ENCODE measurements at regions not wholly inside any gene's neighbourhood (a gene's known extent, or its start where the extent isn't known, plus 50 kb on each side); places are given as distances from the start of the nearest gene placed in this dataset.

DNA sequence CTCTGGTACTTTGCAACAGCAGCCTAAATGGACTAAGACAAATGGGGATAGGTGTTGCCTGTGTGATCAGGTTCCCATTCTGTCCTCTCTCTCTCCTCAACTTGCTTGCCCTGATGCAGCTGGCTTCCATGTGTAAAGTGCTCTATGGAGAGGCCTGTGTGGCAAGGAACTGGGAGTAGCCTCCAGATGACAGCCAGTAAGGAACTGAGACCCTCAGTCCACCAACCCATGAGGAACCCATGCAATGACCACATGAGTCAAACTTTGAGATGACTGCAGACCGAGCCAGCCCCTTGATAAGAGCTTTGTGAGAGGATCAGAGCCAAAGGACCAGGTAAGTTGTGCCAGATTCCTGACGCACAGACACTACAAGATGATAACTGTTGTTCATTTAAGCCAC, 74.6 kb upstream of the ADPGK start:
- TF ChIP-seq, protein P1, sequence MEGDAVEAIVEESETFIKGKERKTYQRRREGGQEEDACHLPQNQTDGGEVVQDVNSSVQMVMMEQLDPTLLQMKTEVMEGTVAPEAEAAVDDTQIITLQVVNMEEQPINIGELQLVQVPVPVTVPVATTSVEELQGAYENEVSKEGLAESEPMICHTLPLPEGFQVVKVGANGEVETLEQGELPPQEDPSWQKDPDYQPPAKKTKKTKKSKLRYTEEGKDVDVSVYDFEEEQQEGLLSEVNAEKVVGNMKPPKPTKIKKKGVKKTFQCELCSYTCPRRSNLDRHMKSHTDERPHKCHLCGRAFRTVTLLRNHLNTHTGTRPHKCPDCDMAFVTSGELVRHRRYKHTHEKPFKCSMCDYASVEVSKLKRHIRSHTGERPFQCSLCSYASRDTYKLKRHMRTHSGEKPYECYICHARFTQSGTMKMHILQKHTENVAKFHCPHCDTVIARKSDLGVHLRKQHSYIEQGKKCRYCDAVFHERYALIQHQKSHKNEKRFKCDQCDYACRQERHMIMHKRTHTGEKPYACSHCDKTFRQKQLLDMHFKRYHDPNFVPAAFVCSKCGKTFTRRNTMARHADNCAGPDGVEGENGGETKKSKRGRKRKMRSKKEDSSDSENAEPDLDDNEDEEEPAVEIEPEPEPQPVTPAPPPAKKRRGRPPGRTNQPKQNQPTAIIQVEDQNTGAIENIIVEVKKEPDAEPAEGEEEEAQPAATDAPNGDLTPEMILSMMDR (IDR thresholded peaks at IDR 0.05) = no peak
- no peak for TF ChIP-seq POLR2A (IDR thresholded peaks at IDR 0.05)

All from right lobe of liver (tissue), 4 donors.